ENCODE measurements at regions not wholly inside any gene's neighbourhood (a gene's known extent, or its start where the extent isn't known, plus 50 kb on each side); places are given as distances from the start of the nearest gene placed in this dataset.

DNA sequence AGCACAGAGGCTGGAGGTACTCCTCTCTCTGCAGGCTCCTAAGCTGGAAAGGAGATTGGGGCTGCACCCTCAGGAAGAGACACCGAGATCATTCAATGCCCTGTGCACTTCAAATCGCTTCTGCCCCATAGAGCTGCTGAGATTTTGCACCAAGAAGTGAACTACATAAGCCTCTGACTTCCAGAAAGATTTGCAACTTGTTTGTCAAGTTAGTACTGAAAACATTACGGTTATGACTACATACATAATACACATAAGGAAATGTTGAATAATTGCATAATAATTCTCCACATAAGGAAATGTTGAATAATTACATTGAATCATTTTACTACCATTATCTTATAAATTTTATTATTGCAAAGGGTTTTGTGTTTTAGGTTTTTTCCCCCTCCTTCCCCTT, 120.3 kb upstream of the SASH1 start:
- TF ChIP-seq EZH2 (IDR thresholded peaks at IDR 0.05; ENCODE audit: low read length, unreplicated experiment) (no peak), EZH2phosphoT487 (IDR thresholded peaks at IDR 0.05; ENCODE audit: borderline replicate concordance, low read length) (no peak)
- TF ChIP-seq, protein P1, sequence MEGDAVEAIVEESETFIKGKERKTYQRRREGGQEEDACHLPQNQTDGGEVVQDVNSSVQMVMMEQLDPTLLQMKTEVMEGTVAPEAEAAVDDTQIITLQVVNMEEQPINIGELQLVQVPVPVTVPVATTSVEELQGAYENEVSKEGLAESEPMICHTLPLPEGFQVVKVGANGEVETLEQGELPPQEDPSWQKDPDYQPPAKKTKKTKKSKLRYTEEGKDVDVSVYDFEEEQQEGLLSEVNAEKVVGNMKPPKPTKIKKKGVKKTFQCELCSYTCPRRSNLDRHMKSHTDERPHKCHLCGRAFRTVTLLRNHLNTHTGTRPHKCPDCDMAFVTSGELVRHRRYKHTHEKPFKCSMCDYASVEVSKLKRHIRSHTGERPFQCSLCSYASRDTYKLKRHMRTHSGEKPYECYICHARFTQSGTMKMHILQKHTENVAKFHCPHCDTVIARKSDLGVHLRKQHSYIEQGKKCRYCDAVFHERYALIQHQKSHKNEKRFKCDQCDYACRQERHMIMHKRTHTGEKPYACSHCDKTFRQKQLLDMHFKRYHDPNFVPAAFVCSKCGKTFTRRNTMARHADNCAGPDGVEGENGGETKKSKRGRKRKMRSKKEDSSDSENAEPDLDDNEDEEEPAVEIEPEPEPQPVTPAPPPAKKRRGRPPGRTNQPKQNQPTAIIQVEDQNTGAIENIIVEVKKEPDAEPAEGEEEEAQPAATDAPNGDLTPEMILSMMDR (conservative IDR thresholded peaks at IDR 0.05; ENCODE audit: low read depth, low read length): no peak

Measured in PC-3 (cell line).